ENCODE measurements at regions not wholly inside any gene's neighbourhood (a gene's known extent, or its start where the extent isn't known, plus 50 kb on each side); places are given as distances from the start of the nearest gene placed in this dataset.

DNA sequence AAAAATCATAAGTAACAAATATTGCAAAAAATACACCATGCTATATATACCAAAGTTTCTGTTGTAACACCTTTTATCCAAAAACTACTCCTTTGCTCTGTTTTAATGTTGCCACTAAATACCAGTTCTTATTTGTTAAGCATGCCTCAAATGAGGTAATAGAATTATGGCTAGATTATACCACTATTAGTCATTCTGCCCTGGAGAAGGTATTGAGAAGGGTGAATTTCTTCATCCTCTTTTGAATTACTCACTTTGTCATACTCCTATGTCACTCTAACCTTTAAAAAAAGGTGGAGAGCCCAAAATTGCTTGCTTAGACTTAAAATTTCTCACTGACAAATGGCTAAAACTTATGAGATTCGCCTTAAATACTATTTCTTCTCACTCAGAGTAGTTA lies 750.9 kb downstream of the MAT2B start:
- 49% methylated on average over 1 of the region's 1 CpG for WGBS
- no peaks in the 10 kb centered on the region for H3K4me1 ChIP-seq (ENCODE audit: control insufficient read depth in 4 of 4, insufficient read depth in 4 of 4, low read length in 3 of 4)
- no peak overlapping the region for H3K4me3 ChIP-seq (ENCODE audit: low read depth in 1 of 3, low read length in 3 of 3)
- H3K27ac ChIP-seq (ENCODE audit: low read depth in 1 of 2, low read length in 2 of 2): no peak overlapping the region
- TF ChIP-seq HNF4A (conservative IDR thresholded peaks at IDR 0.05) (no peak), GABPA (IDR thresholded peaks at IDR 0.05 in 1 of 2, conservative IDR thresholded peaks at IDR 0.05 in 1 of 2) (no peak), TAF1 (conservative IDR thresholded peaks at IDR 0.05) (no peak), RXRA (IDR thresholded peaks at IDR 0.05) (no peak), SP1 (IDR thresholded peaks at IDR 0.05) (no peak)
- TF ChIP-seq, protein P1, sequence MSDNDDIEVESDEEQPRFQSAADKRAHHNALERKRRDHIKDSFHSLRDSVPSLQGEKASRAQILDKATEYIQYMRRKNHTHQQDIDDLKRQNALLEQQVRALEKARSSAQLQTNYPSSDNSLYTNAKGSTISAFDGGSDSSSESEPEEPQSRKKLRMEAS (IDR thresholded peaks at IDR 0.05): no peak
- TF ChIP-seq, protein P2, sequence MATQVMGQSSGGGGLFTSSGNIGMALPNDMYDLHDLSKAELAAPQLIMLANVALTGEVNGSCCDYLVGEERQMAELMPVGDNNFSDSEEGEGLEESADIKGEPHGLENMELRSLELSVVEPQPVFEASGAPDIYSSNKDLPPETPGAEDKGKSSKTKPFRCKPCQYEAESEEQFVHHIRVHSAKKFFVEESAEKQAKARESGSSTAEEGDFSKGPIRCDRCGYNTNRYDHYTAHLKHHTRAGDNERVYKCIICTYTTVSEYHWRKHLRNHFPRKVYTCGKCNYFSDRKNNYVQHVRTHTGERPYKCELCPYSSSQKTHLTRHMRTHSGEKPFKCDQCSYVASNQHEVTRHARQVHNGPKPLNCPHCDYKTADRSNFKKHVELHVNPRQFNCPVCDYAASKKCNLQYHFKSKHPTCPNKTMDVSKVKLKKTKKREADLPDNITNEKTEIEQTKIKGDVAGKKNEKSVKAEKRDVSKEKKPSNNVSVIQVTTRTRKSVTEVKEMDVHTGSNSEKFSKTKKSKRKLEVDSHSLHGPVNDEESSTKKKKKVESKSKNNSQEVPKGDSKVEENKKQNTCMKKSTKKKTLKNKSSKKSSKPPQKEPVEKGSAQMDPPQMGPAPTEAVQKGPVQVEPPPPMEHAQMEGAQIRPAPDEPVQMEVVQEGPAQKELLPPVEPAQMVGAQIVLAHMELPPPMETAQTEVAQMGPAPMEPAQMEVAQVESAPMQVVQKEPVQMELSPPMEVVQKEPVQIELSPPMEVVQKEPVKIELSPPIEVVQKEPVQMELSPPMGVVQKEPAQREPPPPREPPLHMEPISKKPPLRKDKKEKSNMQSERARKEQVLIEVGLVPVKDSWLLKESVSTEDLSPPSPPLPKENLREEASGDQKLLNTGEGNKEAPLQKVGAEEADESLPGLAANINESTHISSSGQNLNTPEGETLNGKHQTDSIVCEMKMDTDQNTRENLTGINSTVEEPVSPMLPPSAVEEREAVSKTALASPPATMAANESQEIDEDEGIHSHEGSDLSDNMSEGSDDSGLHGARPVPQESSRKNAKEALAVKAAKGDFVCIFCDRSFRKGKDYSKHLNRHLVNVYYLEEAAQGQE (IDR thresholded peaks at IDR 0.05): no peak
- TF ChIP-seq, protein P3, sequence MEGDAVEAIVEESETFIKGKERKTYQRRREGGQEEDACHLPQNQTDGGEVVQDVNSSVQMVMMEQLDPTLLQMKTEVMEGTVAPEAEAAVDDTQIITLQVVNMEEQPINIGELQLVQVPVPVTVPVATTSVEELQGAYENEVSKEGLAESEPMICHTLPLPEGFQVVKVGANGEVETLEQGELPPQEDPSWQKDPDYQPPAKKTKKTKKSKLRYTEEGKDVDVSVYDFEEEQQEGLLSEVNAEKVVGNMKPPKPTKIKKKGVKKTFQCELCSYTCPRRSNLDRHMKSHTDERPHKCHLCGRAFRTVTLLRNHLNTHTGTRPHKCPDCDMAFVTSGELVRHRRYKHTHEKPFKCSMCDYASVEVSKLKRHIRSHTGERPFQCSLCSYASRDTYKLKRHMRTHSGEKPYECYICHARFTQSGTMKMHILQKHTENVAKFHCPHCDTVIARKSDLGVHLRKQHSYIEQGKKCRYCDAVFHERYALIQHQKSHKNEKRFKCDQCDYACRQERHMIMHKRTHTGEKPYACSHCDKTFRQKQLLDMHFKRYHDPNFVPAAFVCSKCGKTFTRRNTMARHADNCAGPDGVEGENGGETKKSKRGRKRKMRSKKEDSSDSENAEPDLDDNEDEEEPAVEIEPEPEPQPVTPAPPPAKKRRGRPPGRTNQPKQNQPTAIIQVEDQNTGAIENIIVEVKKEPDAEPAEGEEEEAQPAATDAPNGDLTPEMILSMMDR (IDR thresholded peaks at IDR 0.05; ENCODE audit: low read depth, low read length, missing input control): no peak
- TF ChIP-seq, protein P4, sequence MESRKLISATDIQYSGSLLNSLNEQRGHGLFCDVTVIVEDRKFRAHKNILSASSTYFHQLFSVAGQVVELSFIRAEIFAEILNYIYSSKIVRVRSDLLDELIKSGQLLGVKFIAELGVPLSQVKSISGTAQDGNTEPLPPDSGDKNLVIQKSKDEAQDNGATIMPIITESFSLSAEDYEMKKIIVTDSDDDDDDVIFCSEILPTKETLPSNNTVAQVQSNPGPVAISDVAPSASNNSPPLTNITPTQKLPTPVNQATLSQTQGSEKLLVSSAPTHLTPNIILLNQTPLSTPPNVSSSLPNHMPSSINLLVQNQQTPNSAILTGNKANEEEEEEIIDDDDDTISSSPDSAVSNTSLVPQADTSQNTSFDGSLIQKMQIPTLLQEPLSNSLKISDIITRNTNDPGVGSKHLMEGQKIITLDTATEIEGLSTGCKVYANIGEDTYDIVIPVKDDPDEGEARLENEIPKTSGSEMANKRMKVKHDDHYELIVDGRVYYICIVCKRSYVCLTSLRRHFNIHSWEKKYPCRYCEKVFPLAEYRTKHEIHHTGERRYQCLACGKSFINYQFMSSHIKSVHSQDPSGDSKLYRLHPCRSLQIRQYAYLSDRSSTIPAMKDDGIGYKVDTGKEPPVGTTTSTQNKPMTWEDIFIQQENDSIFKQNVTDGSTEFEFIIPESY (IDR thresholded peaks at IDR 0.05): no peak
- H3K9me3 ChIP-seq (ENCODE audit: control insufficient read depth in 4 of 4, low read length in 3 of 4): no peaks in the 10 kb centered on the region
- H3K27me3 ChIP-seq (ENCODE audit: control insufficient read depth in 4 of 4, insufficient read depth in 4 of 4, low read length in 3 of 4): peaks cover 0 to 2% (median 0%) of the 10 kb centered on the region in 4 donors
- no peak overlapping the region for H3K9ac ChIP-seq (ENCODE audit: low read depth in 1 of 2, low read length in 2 of 2)
- no peaks in the 10 kb centered on the region for H3K36me3 ChIP-seq (ENCODE audit: control insufficient read depth in 4 of 4, insufficient read depth in 3 of 4, low read depth in 1 of 4, low read length in 3 of 4)
- DNase-seq (ENCODE audit: low spot score): no peak

DNA sequence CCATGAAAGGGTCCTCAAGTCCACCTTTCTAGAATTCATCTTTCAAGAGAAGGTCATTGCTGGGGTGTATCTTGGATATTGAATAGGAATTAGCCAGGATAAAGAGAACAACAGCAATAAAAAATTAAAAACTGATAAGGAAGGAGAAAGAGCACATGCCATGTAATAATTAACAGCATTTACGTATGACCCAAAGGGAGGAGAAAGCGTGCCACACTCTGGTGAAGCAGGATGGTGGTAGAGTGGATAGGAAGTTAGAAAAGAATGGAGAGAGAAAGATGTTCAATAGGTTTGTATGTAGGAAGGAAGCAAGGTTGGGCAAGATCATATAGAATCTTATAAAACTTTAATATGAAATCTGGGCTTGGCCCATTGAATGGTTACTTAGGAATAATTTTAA lies 751.5 kb downstream of the MAT2B start:
- TF ChIP-seq SP1 (IDR thresholded peaks at IDR 0.05) (no peak), RAD21 (IDR thresholded peaks at IDR 0.05) (peak in 1 of 2 donors; percentile 11)
- H3K4me3 ChIP-seq (ENCODE audit: low read depth in 1 of 3, low read length in 3 of 3): no peak overlapping the region
- WGBS: 61% methylated on average over 2 of the region's 2 CpGs
- no peaks in the 10 kb centered on the region for H3K9me3 ChIP-seq (ENCODE audit: control insufficient read depth in 4 of 4, low read length in 3 of 4)
- H3K4me1 ChIP-seq (ENCODE audit: control insufficient read depth in 4 of 4, insufficient read depth in 4 of 4, low read length in 3 of 4): no peaks in the 10 kb centered on the region
- H3K36me3 ChIP-seq (ENCODE audit: control insufficient read depth in 4 of 4, insufficient read depth in 3 of 4, low read depth in 1 of 4, low read length in 3 of 4): no peaks in the 10 kb centered on the region
- H3K27ac ChIP-seq (ENCODE audit: low read depth in 1 of 2, low read length in 2 of 2): no peak overlapping the region
- DNase-seq (ENCODE audit: low spot score): no peak
- no peak overlapping the region for H3K9ac ChIP-seq (ENCODE audit: low read depth in 1 of 2, low read length in 2 of 2)
- H3K27me3 ChIP-seq (ENCODE audit: control insufficient read depth in 4 of 4, insufficient read depth in 4 of 4, low read length in 3 of 4): peaks cover 0 to 2% (median 0%) of the 10 kb centered on the region in 4 donors

Measured in liver (tissue), 8 donors.